ENCODE measurements at regions not wholly inside any gene's neighbourhood (a gene's known extent, or its start where the extent isn't known, plus 50 kb on each side); places are given as distances from the start of the nearest gene placed in this dataset.

GRCh38 chr2:217597681-217598080 is 405.1 kb downstream of the TNS1 start:
- ChIA-PET CTCF (no interaction called here), RAD21 (ENCODE audit: unreplicated experiment) (no interaction called here), SMC1A (ENCODE audit: uncharacterized antibody, unreplicated experiment) (no interaction called here), POLR2A (no interaction called here)
- H3K27me3 ChIP-seq (replicated peaks in 1 of 2; ENCODE audit: control insufficient read depth in 2 of 2, insufficient read depth in 2 of 2, low read length in 1 of 2): peaks cover 5 to 14% of the 10 kb centered on the region in 2 experiments
- no peaks in the 10 kb centered on the region for H4K20me1 ChIP-seq (ENCODE audit: control insufficient read depth, insufficient read depth)
- H3K4me2 ChIP-seq (ENCODE audit: control insufficient read depth, insufficient read depth): no peak overlapping the region
- in situ Hi-C loops (cut with MboI) (no loop called here), intact Hi-C loops (cut with micrococcal nuclease; ENCODE audit: unreplicated experiment) (no loop called here)
- H3K9ac ChIP-seq (ENCODE audit: control insufficient read depth, insufficient read depth, low read length): no peak overlapping the region
- no peak overlapping the region for H3K4me3 ChIP-seq
- WGBS (ENCODE audit: insufficient coverage, insufficient replicate concordance, low lambda C conversion rate, missing lambda C conversion rate): 60% methylated on average over 6 of the region's 6 CpGs
- DNase-seq (ENCODE audit: low read depth, low spot score): no peak
- H3K27ac ChIP-seq (ENCODE audit: control insufficient read depth, insufficient read depth): no peak overlapping the region
- no peaks in the 10 kb centered on the region for H3K9me3 ChIP-seq (replicated peaks; ENCODE audit: control insufficient read depth, insufficient read depth, low read length)
- BruUV-seq (replicated peaks): no TSS peak
- H3K36me3 ChIP-seq (ENCODE audit: control insufficient read depth in 2 of 2, insufficient read depth in 2 of 2, low read length in 1 of 2): no peaks in the 10 kb centered on the region
- H3K79me2 ChIP-seq (ENCODE audit: control insufficient read depth, insufficient read depth, low read length): no peaks in the 10 kb centered on the region
- no peaks in the 10 kb centered on the region for H3K4me1 ChIP-seq (ENCODE audit: control insufficient read depth, insufficient read depth, low read length)
- FAIRE-seq: no peak
- no peak for TF ChIP-seq GATAD2B (conservative IDR thresholded peaks at IDR 0.05; ENCODE audit: low read depth)
- no peak for TF ChIP-seq SRF (IDR thresholded peaks at IDR 0.05; ENCODE audit: low read depth in 2 of 2, low read length in 2 of 2)
- no peak for TF ChIP-seq ATF3 (IDR thresholded peaks at IDR 0.05; ENCODE audit: borderline replicate concordance, extremely low read depth, low read depth, low read length)
- no peak for TF ChIP-seq POU2F2 (IDR thresholded peaks at IDR 0.05; ENCODE audit: borderline replicate concordance, low read depth, low read length)
- no peak for TF ChIP-seq ZSCAN29 (IDR thresholded peaks at IDR 0.05)
- TF ChIP-seq MXI1 (IDR thresholded peaks at IDR 0.05; ENCODE audit: low read depth, low read length): no peak
- TF ChIP-seq PAX5 (IDR thresholded peaks at IDR 0.05; ENCODE audit: borderline replicate concordance, low read depth, low read length): no peak
- no peak for TF ChIP-seq NR2C1 (IDR thresholded peaks at IDR 0.05)
- TF ChIP-seq SUZ12 (IDR thresholded peaks at IDR 0.05; ENCODE audit: unreplicated experiment): no peak
- TF ChIP-seq ZNF217 (IDR thresholded peaks at IDR 0.05): no peak
- TF ChIP-seq WRNIP1 (IDR thresholded peaks at IDR 0.05; ENCODE audit: borderline replicate concordance, low read depth, low read length): no peak
- TF ChIP-seq BCL3 (IDR thresholded peaks at IDR 0.05; ENCODE audit: borderline replicate concordance, insufficient read depth, low read depth, low read length, poor library complexity, severe bottlenecking): no peak
- ATAC-seq: no peak
- H2AFZ ChIP-seq (ENCODE audit: control insufficient read depth, low read depth, low read length): no peak overlapping the region

Data from GM12878 (cell line).